NK-92 treated with Interleukin-12 subunit alpha and Interleukin-12 subunit beta, amount 100 ng/mL, for 24 hours (cell line): ENCODE measurements at regions not wholly inside any gene's neighbourhood (a gene's known extent, or its start where the extent isn't known, plus 50 kb on each side); places are given as distances from the start of the nearest gene placed in this dataset.

Experiments
- DNase-seq: peaks from one replicate; lab custom pipeline; 2025; lab: John Stamatoyannopoulos, UW

GRCh38 chr4:162352580-162353107, 188.8 kb upstream of the FSTL5 start:
- DNase-seq, result no peak

- no peak for DNase-seq
Measured at GRCh38 chr4:162350331-162350730, 186.5 kb upstream of the FSTL5 start.

GRCh38 chr4:162349395-162349794, 185.6 kb upstream of the FSTL5 start:
- DNase-seq, result no peak

- DNase-seq, result no peak
Measured at GRCh38 chr4:162347842-162348213, 184.0 kb upstream of the FSTL5 start.

- DNase-seq, result no peak
Measured at GRCh38 chr4:162347156-162347841, 183.5 kb upstream of the FSTL5 start.

GRCh38 chr4:162343967-162344366, 180.2 kb upstream of the FSTL5 start:
- no peak for DNase-seq

GRCh38 chr4:162341533-162341932, 177.7 kb upstream of the FSTL5 start:
- DNase-seq, result no peak

GRCh38 chr4:162323919-162324318, 160.1 kb upstream of the FSTL5 start:
- no peak for DNase-seq

- no peak for DNase-seq
Measured at GRCh38 chr4:162322054-162322453, 158.3 kb upstream of the FSTL5 start.

- DNase-seq, result no peak
Measured at GRCh38 chr4:162285753-162286152, 122.0 kb upstream of the FSTL5 start.

- DNase-seq, result no peak
Measured at GRCh38 chr4:162282684-162283083, 118.9 kb upstream of the FSTL5 start.

GRCh38 chr4:162274354-162274753, 110.6 kb upstream of the FSTL5 start:
- DNase-seq, result no peak

GRCh38 chr4:162272215-162272614, 108.4 kb upstream of the FSTL5 start:
- DNase-seq, result no peak

- DNase-seq, result no peak
Measured at GRCh38 chr4:162268911-162269310, 105.1 kb upstream of the FSTL5 start.

GRCh38 chr4:162265802-162266201, 102.0 kb upstream of the FSTL5 start:
- no peak for DNase-seq

- no peak for DNase-seq
Measured at GRCh38 chr4:162245051-162245450, 81.3 kb upstream of the FSTL5 start.

- DNase-seq, result no peak
Measured at GRCh38 chr4:162241857-162242256, 78.1 kb upstream of the FSTL5 start.

GRCh38 chr4:162239992-162240769, 76.4 kb upstream of the FSTL5 start:
- DNase-seq, result no peak

- DNase-seq, result no peak
Measured at GRCh38 chr4:162237676-162238075, 73.9 kb upstream of the FSTL5 start.

GRCh38 chr4:162234595-162234994, 70.8 kb upstream of the FSTL5 start:
- DNase-seq, result no peak

- no peak for DNase-seq
Measured at GRCh38 chr4:162232349-162232748, 68.5 kb upstream of the FSTL5 start.

GRCh38 chr4:162229670-162230069, 65.9 kb upstream of the FSTL5 start:
- DNase-seq, result no peak

GRCh38 chr4:162221148-162221547, 57.3 kb upstream of the FSTL5 start:
- DNase-seq, result no peak
